GM19395 (cell line): ENCODE measurements at regions not wholly inside any gene's neighbourhood (a gene's known extent, or its start where the extent isn't known, plus 50 kb on each side); places are given as distances from the start of the nearest gene placed in this dataset.
A peak's percentile ranks its signal among the peaks of the same experiment; 100 is the strongest.

Experiments
- ATAC-seq: cut with Tn5 transposase; IDR thresholded peaks from one replicate; pipeline ENCODE4 v1.9.1; 2021; ENCODE audit warnings: mild to moderate bottlenecking, moderate library complexity; ENCODE audit not compliant: unreplicated experiment

DNA sequence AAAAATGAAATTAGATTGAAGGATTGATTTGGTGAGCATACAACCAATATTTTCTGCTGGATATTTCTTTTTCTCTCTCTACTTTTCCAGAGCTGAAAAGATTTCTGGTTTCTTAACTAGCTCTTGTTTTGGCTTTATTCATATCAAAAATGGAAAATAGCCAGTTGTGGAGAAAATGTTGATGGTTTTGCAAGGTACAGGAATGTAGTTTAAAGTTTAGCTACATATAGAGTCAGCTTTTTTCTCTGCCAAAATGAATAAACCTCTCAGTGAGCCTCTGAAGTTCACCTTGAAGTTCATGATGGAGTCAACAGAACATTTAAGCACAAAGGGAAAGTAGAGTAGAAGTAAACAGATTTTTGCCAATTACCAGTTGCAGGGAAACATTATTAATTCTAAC is 720.5 kb upstream of the ALCAM start:
- no peak for ATAC-seq

DNA sequence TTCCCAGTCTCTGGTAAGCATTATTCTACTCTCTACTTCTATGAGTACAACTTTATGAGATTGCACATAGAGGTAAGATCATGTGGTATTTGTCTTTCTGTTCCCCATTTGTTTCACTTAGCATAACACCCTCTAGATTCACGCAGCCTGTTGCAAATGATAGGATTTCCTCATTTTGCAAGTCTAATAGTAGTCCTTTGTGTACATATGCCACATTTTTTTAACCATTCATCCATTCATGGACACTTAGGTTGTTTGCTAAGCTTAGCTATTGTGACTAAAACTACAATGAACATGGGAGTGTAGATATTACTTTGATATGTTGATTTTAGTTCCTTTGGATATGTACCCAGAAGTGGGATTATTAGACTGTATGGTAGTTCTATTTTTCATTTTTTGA is 717.9 kb upstream of the ALCAM start:
- ATAC-seq, result no peak

DNA sequence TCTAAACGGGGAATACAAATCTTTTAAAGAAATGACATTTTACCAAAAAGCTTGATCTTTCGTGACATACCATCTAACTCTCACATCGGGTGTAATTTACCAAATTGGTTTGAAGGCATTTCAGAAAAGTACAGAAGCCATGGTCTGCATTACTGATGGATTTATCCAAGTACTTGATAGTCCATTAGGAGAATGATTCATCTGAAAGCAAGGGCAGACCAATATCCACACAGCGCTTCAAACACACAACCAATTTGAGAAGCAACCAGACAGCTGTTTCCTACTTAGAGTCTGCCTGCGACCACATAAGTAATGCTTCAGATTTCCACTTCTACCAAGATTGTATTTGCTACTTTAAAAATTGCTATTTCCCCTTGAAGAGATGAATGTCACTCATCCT is 697.6 kb upstream of the ALCAM start:
- ATAC-seq, result no peak

DNA sequence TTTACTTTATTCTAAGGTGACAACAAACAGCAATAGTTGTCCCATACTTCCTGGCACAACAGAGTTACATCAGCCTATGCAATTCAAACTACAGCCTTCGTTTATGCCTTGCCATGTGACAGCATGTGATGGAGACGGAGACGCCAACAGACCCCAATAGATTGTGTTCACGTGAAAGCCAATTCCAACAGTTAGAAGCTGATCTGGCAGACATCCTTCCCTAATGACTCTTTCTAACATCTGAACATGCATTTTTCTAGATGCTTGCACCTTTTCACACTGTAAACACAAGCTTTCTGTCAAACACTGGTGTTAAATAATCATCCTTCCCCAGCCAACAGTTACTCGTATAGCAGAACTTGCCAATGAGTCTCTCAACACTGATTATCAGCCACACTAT is 694.4 kb upstream of the ALCAM start:
- ATAC-seq, result no peak

DNA sequence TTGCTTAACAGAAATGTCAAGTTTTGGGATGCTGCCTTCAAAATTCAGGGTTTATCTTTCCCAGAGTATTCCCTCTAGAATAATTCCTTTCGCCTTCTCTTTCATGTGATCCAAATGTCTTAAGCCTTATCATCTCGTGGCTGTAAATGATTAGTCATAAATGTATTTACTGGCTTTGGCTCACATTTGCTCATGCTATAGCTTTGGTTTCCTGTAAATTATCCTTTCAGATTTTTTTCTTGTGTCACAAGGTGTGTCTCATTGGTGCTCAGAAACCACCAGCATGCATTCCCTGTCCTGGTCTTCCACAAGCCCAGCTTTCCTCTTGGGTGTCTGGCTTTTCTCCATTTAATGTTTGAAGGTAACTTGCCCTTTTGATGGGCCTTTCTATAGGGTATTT is 692.7 kb upstream of the ALCAM start:
- ATAC-seq, result no peak

DNA sequence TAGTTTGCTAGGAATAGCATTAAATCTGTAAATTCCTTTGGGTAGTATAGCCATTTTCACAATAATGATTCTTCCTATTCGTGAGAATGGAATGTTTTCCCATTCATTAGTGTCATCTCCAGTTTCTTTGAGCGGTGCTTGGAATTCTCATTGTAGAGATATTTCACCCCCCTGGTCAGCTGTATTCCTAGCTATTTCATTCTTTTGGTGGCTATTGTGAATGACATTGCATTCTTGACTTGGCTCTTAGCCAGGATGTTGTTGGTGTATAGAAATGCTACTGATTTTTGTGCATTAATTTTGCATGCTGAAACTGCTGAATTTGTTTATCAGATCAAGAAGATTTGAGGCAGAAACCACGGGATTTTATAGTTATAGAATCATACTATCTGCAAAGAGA is 690.5 kb upstream of the ALCAM start:
- ATAC-seq, result no peak

DNA sequence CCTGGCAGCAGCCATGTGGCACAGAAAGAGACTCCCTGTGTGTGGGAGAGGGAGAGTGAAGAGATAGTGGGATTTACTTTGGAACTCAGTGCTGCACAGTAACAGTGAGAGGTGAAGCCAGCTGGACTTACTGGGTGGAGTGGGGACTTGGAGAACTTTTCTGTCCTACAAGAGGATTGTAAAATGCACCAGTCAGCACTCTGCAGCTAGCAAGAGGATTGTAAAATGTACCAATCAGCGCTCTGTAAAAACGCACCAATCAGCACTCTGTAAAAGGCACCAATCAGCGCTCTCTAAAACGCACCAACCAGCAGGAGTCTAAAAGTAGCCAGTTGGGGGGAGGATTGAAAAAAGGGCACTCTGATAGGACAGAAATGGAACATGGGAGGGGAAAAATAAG is 688.8 kb upstream of the ALCAM start:
- no peak for ATAC-seq

DNA sequence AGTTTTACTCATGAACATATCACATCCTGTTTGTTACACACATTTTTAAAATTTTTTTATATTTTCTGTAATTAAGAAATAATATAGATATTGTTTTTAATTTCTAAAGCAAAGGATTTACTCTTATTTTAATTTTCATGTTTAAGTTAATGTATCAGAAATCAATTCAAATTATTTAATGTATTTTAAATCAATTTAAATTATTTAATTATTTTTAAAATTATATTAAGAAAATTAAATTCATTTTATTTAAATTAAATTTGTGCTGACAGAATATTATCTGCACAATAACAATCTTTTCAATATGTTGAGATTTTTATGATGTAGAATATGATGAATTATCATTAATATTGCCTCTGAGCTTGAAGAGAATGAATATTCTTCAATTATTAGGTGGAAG is 681.2 kb upstream of the ALCAM start:
- no peak for ATAC-seq

DNA sequence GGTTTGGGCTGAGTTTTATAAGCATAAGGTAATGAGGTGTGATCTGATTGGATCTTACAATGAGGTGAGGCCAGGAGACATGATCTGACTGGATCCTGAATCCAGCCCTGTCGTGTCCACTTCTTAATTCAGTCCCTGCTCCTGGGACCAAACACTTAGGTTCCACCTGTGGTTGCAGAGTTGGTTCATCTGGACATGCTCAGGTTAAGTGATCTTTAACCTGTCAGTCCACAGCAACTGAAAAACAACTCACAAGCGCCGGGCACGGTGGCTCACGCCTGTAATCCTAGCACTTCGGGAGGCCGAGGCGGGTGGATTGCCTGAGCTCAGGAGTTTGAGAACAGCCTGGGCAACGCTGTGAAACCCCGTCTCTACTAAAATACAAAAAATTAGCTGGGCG is 679.3 kb upstream of the ALCAM start:
- ATAC-seq, result no peak

DNA sequence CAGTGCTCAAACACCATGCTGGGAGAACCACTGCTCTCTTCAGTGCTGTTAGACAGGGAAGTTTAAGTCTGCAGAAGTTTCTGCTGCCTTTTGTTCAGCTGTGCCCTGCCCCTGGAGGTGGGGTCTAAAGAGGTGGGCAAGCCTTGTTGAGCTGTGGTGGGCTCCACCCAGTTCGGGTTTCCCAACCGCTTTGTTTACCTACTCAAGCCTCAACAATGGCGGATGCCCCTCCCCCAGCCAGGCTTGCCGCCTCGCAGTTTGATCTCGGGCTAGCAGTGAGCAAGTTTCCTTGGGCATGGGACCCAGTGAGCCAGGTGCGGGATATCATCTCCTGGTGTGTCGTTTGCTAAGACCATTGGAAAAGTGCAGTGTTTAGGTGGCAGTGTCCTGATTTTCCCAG is 670.2 kb upstream of the ALCAM start:
- ATAC-seq, result no peak

DNA sequence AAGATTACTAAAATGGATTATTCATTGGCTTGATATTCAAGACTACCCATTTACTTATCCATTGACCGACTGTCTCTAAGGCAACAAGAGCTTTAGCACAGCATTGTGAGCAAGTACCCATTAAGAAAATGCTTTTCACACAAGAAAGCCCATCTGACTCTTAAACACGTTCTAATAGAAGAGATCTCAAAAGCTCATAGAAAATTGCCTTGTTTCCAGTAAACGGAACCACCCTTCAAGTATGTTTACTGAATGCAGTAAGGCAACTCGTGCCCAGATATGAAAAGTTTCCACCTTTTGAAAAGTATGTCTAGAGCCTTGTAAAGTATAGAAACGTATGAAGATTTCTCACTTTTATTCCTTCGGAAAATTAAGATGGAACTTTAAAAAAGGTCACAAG is 655.3 kb upstream of the ALCAM start:
- no peak for ATAC-seq

DNA sequence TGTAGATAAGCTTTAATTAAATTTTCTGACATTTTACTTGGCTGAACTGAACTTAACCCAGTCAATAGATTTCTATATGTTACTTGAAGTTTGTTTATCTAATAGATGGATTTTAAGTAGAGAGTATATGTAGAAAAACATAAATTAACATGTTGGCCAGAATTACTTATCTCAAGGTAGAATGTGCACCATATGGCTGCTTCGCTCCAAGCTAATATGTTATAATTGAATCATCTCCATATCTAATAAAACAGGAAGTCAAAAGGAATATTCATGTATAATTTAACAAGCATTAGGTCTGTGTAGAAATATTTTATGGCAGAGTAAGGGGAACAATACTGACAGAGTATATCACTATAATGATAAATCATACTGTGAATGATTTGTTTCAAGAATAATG is 650.7 kb upstream of the ALCAM start:
- no peak for ATAC-seq

DNA sequence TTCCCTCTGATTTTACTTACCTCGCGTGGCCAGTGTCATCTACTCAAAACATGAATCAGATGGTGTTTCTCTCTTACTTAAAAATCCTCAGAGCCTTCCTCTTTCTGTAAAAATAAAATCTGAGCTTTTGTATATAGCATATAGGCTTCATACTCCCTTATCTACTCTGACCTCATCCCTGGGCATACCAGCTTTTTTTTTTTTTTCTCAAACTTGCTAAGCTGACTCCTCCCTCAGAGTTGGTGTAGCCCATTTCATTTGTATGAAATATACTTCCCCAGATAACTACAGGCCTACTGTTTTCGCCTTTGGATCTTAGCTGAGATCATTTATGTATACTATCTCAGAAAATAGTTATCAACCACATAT is 648.9 kb upstream of the ALCAM start:
- ATAC-seq, result peak; percentile 51

DNA sequence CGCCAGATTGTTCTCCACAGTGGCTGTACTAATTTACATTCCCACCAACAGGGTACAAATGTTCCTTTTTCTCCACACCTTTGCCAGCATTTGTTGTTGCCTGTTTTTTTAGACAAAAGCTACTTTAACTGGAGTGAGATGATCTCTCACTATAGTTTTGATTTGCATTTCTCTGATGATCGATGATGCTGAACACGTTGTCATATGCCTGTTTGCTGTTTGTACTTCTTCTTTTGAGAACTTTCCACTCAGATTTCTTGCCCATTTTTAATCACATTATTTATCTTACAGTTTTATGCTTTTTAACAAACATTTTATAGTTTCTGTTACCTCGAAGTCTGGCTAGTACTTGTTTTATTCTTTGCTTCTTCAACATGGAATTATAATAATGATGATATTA is 643.7 kb upstream of the ALCAM start:
- no peak for ATAC-seq

DNA sequence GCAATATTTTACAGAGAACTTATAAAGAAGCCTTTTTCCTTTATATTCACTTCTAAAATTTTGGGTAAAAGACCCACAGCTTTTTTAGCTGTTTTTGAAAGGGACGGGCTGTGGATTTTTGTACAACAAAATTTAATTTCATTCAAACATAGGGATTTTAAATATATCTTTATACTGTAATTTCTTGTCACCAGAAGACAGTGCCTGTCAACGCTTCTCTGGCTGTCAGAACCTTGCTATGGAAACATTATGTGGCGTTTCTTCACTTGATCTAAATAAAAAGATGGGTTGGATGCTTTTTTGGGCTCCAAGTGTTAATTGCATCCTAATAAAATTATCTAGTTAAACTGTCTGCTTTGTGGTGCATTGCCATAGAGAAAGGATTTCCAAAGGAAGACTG is 635.6 kb upstream of the ALCAM start:
- ATAC-seq, result no peak

DNA sequence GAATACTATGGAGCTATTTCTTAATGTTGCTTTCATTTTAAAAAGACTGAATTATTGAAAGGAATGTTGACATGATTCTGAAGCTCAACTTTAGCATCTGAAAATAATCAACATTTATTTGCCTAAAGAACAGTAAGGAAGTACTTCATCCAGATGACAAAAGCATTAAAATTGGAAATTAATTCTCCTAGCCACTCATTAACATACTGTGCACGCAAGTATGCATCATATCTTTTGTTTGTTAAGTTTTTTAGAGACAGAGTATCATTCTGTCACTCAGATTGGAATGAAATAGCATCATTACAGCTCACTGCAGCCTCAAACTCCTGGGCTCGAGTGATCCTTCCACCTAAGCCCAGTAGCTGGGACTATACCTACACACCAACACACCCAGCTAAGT is 632.1 kb upstream of the ALCAM start:
- ATAC-seq, result no peak

DNA sequence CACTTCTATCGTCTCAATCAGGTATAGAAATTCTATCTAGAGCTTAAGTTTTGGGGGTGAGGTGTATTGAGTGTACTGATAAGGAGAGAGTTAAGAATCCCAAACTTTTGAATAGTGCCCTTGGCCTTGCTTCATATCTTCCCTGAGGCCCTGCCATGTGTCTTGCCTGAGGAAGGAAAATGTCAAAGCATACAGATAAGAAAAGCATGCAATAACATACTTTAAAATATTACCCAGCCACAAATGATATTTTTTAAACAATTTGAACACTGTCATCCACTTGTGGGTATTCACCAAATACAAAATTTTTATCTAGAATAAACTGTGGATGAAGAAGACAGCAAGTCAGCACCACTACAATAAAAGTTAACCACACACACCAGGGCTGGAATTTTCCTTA is 631.0 kb upstream of the ALCAM start:
- no peak for ATAC-seq

DNA sequence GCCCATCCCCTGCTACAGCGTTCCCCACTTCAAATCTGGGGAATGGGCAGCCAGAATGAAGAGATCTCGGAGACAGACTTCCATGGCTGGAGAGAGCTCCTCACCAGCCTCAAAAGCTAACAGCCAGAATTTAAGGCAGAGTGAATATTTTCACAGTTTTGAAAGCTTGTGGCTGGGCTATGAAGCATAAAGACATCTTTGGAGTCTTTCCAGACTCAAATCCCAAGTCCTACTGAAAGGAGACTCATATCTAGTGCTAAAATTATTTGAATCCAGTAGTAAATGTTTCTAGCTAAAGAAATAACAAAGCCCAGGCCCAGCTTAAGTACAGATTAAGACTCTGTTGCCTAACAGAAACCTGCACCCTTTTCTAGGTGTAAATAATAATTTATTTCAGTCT is 628.4 kb upstream of the ALCAM start:
- no peak for ATAC-seq

DNA sequence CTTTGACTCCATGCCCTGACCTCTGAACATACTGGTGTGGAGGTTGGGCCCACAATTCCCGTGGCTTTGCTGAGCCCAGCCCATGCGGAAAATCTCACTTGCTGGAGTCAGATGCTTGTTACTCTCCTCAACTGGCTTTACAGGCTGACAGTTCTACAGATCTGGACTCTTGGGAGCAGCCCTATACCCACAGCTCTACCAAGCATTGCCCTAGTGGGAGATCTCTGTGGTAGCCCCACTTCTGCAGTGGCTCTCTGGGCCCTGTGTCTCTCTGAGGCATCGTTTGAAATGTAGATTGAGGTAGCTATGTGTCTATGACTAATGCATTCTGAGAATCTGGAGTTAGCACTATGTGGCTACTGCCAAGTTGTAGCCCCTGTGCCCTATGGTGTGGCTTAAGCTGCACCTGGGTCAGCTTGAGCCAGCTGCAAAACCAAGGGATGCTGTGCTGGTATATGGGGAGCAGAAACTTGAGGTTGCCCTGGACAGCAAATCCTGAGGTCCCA is 625.8 kb upstream of the ALCAM start:
- no peak for ATAC-seq

DNA sequence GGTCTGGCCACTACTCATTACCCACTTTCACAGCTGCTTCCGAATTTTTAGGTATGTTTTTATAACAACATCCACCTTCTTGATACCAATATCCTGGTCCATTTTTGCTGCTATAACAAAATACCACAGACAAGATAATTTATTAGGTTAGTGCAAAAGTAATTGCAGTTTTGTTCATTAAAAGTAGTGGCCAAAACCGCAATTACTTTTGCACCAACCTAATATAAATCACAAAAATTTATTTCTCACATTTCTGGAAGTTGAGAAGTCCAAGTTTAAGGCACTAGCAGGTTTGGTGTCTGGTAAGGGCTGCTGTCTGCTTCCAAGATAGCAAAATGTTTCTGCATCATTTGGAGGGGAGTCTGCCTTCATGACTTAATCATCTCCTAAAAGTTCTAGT is 624.7 kb upstream of the ALCAM start:
- ATAC-seq, result no peak

DNA sequence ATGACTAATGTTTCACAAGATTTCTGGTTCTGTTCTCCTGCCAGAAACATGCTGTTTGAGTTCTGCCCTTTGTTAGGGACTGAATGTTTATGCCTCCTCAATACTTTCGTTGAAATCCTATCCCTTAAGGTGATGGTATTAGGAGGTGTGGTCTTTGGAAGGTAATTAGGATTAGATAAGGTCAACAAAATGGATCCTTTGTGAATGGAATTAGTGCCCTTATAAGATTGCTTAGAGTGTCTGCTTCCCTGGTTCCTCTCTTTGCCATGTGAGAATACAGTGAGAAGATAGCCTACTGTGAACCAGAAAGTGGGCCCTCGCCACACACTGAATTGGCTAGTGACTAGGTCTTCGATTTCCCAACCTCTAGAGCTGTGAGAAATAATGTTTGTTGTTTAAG is 621.4 kb upstream of the ALCAM start:
- ATAC-seq, result no peak

DNA sequence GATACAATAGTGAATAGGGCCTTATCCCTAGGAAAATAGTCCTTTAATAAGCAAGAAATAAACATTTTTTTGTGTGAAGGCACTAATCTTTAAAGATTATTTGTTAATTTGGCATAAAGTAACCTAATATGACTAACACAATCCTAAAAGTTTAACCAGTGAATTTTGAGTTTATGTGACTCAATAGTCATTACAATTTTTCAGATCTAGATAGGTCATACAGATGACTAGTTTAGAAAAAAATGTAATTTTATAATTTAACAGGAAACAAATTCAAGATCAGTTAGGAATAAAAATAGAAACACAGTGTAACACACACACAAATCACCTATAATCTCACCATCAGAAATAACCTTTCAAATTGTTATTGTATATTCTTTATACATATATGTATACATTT is 620.7 kb upstream of the ALCAM start:
- ATAC-seq, result no peak

DNA sequence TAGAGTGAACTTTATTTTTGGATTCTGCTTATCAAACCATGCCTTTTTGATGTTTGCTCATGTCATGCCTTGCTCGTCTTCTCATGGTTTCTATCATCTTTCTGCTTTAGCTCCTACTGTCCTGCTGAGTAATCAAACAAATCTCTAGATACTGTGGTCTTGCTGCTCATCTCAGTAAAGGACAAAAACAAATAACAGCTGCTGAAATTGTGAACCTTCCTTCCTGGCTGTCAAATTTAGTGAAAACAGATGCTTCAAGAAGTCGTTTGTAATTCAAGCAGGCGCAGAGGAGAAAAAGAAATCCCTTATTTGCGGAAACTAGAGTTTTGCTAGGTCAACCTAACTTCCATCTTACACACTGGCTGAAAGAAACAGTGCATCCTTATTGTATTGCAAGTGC is 616.1 kb upstream of the ALCAM start:
- ATAC-seq, result no peak

DNA sequence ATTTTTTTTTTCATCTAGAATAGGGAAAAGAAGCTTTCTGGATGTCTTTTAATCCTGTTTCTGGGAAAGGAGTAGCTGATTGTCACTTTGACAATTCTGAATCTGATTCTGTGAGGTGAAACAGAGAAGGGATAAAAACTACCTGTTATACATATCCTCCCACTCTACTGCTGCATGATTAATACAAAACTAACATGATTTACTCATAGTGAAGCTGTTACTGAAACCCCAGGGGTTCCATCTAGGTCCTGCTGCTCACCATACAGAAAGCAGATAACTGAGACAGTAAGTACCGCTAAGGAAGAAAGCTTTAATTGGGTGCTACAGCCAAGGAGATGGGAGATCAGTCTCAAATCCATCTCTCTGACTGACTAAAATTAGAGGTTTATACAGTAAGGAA is 610.9 kb upstream of the ALCAM start:
- no peak for ATAC-seq
